K562 (cell line): ENCODE measurements at regions not wholly inside any gene's neighbourhood (a gene's known extent, or its start where the extent isn't known, plus 50 kb on each side); places are given as distances from the start of the nearest gene placed in this dataset.

Experiments
- CBX8 ChIP-seq: fragments of 200-600 bp; sonication (generic); IDR thresholded peaks from 2 replicates; pipeline ENCODE4 v1.6.1; 2012; ENCODE audit warnings: borderline replicate concordance, mixed run types, low read depth, mild to moderate bottlenecking, moderate library complexity, mixed read lengths, low read length, control low read depth, inconsistent platforms; ENCODE audit not compliant: poor library complexity, severe bottlenecking; ENCODE audit errors: extremely low read depth
- POLR2A ChIP-seq: fragments of 450-650 bp; conservative IDR thresholded peaks from 2 replicates; pipeline ENCODE4 v1.6.1; 2016
- POLR2H ChIP-seq: IDR thresholded peaks from 2 replicates; pipeline ENCODE4 v1.6.1; 2016; ENCODE audit warnings: missing genetic modification characterization, low read depth, mild to moderate bottlenecking, control low read depth, missing compliant biosample characterization, moderate library complexity
- ZNF3 ChIP-seq: fragments of 250-450 bp; sonication (Bioruptor Pico); IDR thresholded peaks from 2 replicates; pipeline ENCODE4 v1.5.0; 2021; ENCODE audit warnings: mild to moderate bottlenecking, moderate library complexity
- ZNF589 ChIP-seq: fragments of 200-800 bp; sonication (Bioruptor generic); IDR thresholded peaks from 2 replicates; pipeline ENCODE4 v1.6.1; 2016; ENCODE audit warnings: low read depth, missing genetic modification characterization, missing compliant biosample characterization
- TF ChIP-seq, protein P1 (sequence below): fragments of 450-650 bp; IDR thresholded peaks from 2 replicates; pipeline ENCODE4 v1.6.1; 2016; ENCODE audit warnings: mild to moderate bottlenecking, moderate library complexity
- TF ChIP-seq, protein P2 (sequence below): fragments of 250-450 bp; sonication (Bioruptor Pico); IDR thresholded peaks from 2 replicates; pipeline ENCODE4 v1.8.0; 2022; ENCODE audit warnings: moderate library complexity, mild to moderate bottlenecking, inconsistent platforms
- TF ChIP-seq, protein P3 (sequence below): fragments of 450-650 bp; formaldehyde crosslinking; conservative IDR thresholded peaks from 2 replicates; pipeline ENCODE4 v1.4.0; 2022; ENCODE audit warnings: mild to moderate bottlenecking, missing genetic modification characterization

DNA sequence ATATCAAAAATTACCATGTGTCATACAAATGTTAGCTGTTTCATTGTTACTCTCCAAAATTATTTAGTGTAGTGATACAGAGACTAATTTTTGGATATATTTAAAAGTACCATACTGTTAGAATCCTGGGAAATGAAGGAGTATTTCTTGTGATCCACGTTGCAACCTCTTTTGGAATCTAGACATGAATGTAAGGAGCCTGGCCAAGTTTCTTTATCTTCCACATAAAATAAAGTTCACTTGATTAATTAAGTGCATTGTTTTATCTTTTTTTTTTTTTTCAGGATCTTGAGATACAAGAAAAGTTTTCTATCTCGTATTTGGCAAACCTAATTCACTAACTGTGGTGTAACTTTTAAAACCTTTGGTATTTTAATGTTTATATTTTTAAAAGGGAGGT, 270.7 kb downstream of the SOX4 start (continued):
- TF ChIP-seq, protein P1, sequence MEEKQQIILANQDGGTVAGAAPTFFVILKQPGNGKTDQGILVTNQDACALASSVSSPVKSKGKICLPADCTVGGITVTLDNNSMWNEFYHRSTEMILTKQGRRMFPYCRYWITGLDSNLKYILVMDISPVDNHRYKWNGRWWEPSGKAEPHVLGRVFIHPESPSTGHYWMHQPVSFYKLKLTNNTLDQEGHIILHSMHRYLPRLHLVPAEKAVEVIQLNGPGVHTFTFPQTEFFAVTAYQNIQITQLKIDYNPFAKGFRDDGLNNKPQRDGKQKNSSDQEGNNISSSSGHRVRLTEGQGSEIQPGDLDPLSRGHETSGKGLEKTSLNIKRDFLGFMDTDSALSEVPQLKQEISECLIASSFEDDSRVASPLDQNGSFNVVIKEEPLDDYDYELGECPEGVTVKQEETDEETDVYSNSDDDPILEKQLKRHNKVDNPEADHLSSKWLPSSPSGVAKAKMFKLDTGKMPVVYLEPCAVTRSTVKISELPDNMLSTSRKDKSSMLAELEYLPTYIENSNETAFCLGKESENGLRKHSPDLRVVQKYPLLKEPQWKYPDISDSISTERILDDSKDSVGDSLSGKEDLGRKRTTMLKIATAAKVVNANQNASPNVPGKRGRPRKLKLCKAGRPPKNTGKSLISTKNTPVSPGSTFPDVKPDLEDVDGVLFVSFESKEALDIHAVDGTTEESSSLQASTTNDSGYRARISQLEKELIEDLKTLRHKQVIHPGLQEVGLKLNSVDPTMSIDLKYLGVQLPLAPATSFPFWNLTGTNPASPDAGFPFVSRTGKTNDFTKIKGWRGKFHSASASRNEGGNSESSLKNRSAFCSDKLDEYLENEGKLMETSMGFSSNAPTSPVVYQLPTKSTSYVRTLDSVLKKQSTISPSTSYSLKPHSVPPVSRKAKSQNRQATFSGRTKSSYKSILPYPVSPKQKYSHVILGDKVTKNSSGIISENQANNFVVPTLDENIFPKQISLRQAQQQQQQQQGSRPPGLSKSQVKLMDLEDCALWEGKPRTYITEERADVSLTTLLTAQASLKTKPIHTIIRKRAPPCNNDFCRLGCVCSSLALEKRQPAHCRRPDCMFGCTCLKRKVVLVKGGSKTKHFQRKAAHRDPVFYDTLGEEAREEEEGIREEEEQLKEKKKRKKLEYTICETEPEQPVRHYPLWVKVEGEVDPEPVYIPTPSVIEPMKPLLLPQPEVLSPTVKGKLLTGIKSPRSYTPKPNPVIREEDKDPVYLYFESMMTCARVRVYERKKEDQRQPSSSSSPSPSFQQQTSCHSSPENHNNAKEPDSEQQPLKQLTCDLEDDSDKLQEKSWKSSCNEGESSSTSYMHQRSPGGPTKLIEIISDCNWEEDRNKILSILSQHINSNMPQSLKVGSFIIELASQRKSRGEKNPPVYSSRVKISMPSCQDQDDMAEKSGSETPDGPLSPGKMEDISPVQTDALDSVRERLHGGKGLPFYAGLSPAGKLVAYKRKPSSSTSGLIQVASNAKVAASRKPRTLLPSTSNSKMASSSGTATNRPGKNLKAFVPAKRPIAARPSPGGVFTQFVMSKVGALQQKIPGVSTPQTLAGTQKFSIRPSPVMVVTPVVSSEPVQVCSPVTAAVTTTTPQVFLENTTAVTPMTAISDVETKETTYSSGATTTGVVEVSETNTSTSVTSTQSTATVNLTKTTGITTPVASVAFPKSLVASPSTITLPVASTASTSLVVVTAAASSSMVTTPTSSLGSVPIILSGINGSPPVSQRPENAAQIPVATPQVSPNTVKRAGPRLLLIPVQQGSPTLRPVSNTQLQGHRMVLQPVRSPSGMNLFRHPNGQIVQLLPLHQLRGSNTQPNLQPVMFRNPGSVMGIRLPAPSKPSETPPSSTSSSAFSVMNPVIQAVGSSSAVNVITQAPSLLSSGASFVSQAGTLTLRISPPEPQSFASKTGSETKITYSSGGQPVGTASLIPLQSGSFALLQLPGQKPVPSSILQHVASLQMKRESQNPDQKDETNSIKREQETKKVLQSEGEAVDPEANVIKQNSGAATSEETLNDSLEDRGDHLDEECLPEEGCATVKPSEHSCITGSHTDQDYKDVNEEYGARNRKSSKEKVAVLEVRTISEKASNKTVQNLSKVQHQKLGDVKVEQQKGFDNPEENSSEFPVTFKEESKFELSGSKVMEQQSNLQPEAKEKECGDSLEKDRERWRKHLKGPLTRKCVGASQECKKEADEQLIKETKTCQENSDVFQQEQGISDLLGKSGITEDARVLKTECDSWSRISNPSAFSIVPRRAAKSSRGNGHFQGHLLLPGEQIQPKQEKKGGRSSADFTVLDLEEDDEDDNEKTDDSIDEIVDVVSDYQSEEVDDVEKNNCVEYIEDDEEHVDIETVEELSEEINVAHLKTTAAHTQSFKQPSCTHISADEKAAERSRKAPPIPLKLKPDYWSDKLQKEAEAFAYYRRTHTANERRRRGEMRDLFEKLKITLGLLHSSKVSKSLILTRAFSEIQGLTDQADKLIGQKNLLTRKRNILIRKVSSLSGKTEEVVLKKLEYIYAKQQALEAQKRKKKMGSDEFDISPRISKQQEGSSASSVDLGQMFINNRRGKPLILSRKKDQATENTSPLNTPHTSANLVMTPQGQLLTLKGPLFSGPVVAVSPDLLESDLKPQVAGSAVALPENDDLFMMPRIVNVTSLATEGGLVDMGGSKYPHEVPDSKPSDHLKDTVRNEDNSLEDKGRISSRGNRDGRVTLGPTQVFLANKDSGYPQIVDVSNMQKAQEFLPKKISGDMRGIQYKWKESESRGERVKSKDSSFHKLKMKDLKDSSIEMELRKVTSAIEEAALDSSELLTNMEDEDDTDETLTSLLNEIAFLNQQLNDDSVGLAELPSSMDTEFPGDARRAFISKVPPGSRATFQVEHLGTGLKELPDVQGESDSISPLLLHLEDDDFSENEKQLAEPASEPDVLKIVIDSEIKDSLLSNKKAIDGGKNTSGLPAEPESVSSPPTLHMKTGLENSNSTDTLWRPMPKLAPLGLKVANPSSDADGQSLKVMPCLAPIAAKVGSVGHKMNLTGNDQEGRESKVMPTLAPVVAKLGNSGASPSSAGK: no peak
- TF ChIP-seq, protein P2, sequence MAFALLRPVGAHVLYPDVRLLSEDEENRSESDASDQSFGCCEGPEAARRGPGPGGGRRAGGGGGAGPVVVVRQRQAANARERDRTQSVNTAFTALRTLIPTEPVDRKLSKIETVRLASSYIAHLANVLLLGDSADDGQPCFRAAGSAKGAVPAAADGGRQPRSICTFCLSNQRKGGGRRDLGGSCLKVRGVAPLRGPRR (CRISPR knock-in tag): no peak
- TF ChIP-seq CBX8 (no peak), ZNF3 (no peak), ZNF589 (CRISPR knock-in tag) (no peak), POLR2A (no peak), POLR2H (tag) (no peak)
- TF ChIP-seq, protein P3, sequence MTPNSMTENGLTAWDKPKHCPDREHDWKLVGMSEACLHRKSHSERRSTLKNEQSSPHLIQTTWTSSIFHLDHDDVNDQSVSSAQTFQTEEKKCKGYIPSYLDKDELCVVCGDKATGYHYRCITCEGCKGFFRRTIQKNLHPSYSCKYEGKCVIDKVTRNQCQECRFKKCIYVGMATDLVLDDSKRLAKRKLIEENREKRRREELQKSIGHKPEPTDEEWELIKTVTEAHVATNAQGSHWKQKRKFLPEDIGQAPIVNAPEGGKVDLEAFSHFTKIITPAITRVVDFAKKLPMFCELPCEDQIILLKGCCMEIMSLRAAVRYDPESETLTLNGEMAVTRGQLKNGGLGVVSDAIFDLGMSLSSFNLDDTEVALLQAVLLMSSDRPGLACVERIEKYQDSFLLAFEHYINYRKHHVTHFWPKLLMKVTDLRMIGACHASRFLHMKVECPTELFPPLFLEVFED (CRISPR knock-in tag): no peak
- TF ChIP-seq, all 486 proteins: peak for 0
